ENCODE measurements at regions not wholly inside any gene's neighbourhood (a gene's known extent, or its start where the extent isn't known, plus 50 kb on each side); places are given as distances from the start of the nearest gene placed in this dataset.

GRCh38 chr4:186807808-186808629 is 84.4 kb upstream of the FAT1 start:
- Mint-ChIP-seq H3K4me1 (ENCODE audit: low read depth) (no peaks in the 10 kb centered on the region), H3K36me3 (ENCODE audit: low read depth) (no peaks in the 10 kb centered on the region)

DNA sequence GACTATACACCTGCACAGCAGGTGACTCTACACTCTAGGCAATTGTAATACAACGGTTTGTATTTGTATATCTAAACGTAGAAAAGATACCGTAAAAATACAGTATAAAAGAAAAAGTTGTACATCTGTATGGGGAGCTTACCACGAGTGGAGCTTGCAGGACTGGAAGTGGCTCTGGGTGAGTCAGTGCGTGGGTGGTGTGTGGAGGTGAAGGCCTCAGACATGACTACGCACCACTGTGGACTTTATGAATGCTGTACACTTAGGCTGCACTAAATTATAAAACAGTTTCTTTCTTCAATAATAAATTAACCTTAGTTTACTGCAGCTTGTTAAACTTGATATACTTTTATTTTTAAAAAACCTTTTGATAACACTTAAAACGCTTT is 85.0 kb upstream of the FAT1 start:
- H3K4me1 Mint-ChIP-seq (ENCODE audit: low read depth): no peaks in the 10 kb centered on the region
- H3K27me3 Mint-ChIP-seq (ENCODE audit: low read depth): no peaks in the 10 kb centered on the region
- no peaks in the 10 kb centered on the region for H3K9me3 Mint-ChIP-seq
- no peak overlapping the region for H3K4me3 Mint-ChIP-seq
- H3K27ac Mint-ChIP-seq: no peak overlapping the region
- H3K36me3 Mint-ChIP-seq (ENCODE audit: low read depth): no peaks in the 10 kb centered on the region

More at GRCh38 chr4:186807808-186808629, 84.4 kb upstream of the FAT1 start:
- Mint-ChIP-seq H3K27ac (no peak overlapping the region), H3K9me3 (no peaks in the 10 kb centered on the region), H3K27me3 (ENCODE audit: low read depth) (no peaks in the 10 kb centered on the region), H3K4me3 (no peak overlapping the region)

- no peaks in the 10 kb centered on the region for H3K4me1 Mint-ChIP-seq (ENCODE audit: low read depth)
- H3K4me3 Mint-ChIP-seq: no peak overlapping the region
- H3K27me3 Mint-ChIP-seq (ENCODE audit: low read depth): no peaks in the 10 kb centered on the region
- H3K27ac Mint-ChIP-seq: no peak overlapping the region
- no peaks in the 10 kb centered on the region for H3K9me3 Mint-ChIP-seq
- H3K36me3 Mint-ChIP-seq (ENCODE audit: low read depth): no peaks in the 10 kb centered on the region
Measured at GRCh38 chr4:186809070-186809469, 85.4 kb upstream of the FAT1 start.

DNA sequence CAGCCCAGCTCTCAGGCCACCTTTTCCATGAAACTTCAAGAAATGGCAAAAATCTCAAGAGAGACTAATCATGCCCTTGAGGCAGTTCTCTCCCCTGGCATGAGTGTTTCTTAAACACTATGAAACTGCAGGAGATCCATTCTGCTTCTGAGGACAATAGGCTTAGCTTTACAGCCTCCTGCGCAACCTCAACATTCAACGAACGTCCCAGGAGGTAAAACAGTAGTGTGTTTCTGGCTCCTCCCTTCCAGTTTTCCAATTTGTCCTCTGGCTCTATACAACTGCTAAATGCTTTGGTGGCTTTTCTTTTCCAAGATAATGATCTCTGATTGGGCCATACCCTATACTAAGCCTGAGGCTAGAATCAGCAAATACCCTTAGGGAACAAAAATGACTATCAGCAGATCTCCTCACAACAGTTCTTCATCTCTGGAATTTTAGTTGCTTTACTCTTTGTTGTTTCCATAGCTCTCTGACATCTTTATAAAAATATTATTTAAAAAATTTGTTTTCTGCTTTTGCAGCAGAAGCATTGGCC is 87.0 kb upstream of the FAT1 start:
- Mint-ChIP-seq H3K36me3 (ENCODE audit: low read depth) (no peaks in the 10 kb centered on the region), H3K27ac (no peak overlapping the region), H3K9me3 (no peaks in the 10 kb centered on the region), H3K4me1 (ENCODE audit: low read depth) (no peaks in the 10 kb centered on the region), H3K4me3 (no peak overlapping the region), H3K27me3 (ENCODE audit: low read depth) (no peaks in the 10 kb centered on the region)

- H3K27ac Mint-ChIP-seq: no peak overlapping the region
- no peaks in the 10 kb centered on the region for H3K27me3 Mint-ChIP-seq (ENCODE audit: low read depth)
- no peaks in the 10 kb centered on the region for H3K4me1 Mint-ChIP-seq (ENCODE audit: low read depth)
- H3K36me3 Mint-ChIP-seq (ENCODE audit: low read depth): no peaks in the 10 kb centered on the region
- no peak overlapping the region for H3K4me3 Mint-ChIP-seq
- no peaks in the 10 kb centered on the region for H3K9me3 Mint-ChIP-seq
Measured at GRCh38 chr4:186812592-186812991, 88.9 kb upstream of the FAT1 start.

- H3K27me3 Mint-ChIP-seq (ENCODE audit: low read depth): no peaks in the 10 kb centered on the region
- no peaks in the 10 kb centered on the region for H3K4me1 Mint-ChIP-seq (ENCODE audit: low read depth)
- no peaks in the 10 kb centered on the region for H3K9me3 Mint-ChIP-seq
- H3K4me3 Mint-ChIP-seq: no peak overlapping the region
- no peaks in the 10 kb centered on the region for H3K36me3 Mint-ChIP-seq (ENCODE audit: low read depth)
- no peak overlapping the region for H3K27ac Mint-ChIP-seq
Measured at GRCh38 chr4:186813377-186814068, 89.9 kb upstream of the FAT1 start.

- Mint-ChIP-seq H3K4me1 (ENCODE audit: low read depth) (no peaks in the 10 kb centered on the region), H3K9me3 (no peaks in the 10 kb centered on the region), H3K36me3 (ENCODE audit: low read depth) (no peaks in the 10 kb centered on the region), H3K27ac (no peak overlapping the region), H3K27me3 (ENCODE audit: low read depth) (no peaks in the 10 kb centered on the region), H3K4me3 (no peak overlapping the region)
Measured at GRCh38 chr4:186814535-186815070, 90.9 kb upstream of the FAT1 start.

DNA sequence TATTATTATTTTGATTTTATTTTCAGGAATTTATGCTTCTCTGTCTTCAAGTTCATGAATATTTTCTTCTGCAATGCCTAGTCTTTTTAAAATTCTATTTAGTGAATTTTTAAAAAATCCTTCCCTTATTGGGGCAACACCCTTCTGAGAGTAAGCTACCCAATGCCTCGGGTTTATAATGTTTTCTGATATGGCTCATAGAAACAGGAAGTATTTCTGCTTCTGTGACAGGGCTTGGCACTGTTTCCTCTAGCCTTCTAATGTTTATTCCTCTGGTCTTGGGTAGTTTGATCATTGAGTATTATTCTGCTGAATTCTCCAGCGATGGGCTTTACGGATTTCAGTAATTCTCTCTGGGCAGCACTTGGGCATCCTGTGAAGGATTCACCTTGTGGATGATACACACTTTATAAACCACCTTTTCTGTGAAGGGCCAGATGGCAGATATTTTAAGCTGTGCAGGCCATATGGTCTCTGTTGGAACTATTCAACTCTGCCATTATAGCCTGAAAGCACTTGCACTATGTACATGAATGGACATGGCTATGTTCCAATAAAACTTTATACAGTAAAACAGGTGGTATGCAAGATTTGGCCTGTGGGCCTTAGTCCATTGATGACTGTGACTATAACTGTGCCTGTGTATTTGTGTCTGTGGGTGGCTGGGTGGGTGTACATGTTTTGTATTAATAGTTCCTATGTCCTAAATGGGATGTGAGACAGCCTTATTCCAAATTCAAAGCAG is 95.9 kb upstream of the FAT1 start:
- Mint-ChIP-seq H3K4me3 (no peak overlapping the region), H3K27me3 (ENCODE audit: low read depth) (no peaks in the 10 kb centered on the region), H3K9me3 (no peaks in the 10 kb centered on the region), H3K4me1 (ENCODE audit: low read depth) (no peaks in the 10 kb centered on the region), H3K36me3 (ENCODE audit: low read depth) (no peaks in the 10 kb centered on the region), H3K27ac (no peak overlapping the region)

DNA sequence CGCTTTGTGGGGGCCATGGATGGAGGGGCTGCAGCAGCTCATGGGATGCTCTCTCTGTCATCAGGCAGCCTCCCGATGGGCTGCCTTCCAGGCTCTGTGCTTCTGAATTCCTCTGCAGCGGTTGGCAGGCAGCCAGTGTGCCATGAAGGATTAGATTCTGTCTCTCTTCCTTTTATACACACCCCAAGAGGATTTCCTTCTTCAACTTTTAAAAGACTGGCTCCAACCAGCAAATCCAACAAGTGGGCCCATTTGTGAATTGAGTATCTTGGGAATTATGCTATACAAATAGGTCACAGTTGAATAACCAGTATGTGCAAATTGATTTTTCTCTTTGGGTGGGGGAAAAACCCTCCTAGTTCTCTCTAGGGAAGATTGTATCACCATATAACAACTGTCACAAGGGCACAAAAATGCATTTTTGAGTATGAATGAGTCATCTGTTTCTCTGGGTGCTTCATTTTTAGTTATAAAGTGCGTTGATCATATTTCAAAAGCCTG is 96.8 kb upstream of the FAT1 start:
- Mint-ChIP-seq H3K4me1 (ENCODE audit: low read depth) (no peaks in the 10 kb centered on the region), H3K36me3 (ENCODE audit: low read depth) (no peaks in the 10 kb centered on the region), H3K4me3 (no peak overlapping the region), H3K27ac (no peak overlapping the region), H3K27me3 (ENCODE audit: low read depth) (no peaks in the 10 kb centered on the region), H3K9me3 (no peaks in the 10 kb centered on the region)

DNA sequence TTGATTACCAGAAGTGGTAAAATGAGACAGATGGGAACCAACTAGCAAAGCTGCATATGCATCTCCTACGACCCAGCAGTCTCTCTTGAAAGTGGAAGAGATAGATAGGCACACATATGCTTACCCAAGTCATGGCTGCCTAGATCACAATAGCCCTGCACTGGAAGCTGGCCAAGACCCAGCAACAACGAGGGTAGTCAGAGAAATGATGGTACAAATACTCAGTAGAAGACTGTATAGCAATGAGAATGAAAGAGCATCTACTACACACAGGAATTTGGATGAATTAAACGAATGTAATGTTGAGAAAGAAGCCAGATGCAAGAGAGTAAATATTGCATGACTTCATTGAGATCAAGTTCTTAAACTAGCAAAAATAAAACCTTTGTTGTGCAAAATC is 100.3 kb upstream of the FAT1 start:
- Mint-ChIP-seq H3K9me3 (no peaks in the 10 kb centered on the region), H3K4me1 (ENCODE audit: low read depth) (no peaks in the 10 kb centered on the region), H3K27me3 (ENCODE audit: low read depth) (no peaks in the 10 kb centered on the region), H3K27ac (no peak overlapping the region), H3K4me3 (no peak overlapping the region), H3K36me3 (ENCODE audit: low read depth) (no peaks in the 10 kb centered on the region)

- no peak overlapping the region for H3K4me3 Mint-ChIP-seq
- no peaks in the 10 kb centered on the region for H3K27me3 Mint-ChIP-seq (ENCODE audit: low read depth)
- no peak overlapping the region for H3K27ac Mint-ChIP-seq
Measured at GRCh38 chr4:186825069-186825468, 101.4 kb upstream of the FAT1 start.

DNA sequence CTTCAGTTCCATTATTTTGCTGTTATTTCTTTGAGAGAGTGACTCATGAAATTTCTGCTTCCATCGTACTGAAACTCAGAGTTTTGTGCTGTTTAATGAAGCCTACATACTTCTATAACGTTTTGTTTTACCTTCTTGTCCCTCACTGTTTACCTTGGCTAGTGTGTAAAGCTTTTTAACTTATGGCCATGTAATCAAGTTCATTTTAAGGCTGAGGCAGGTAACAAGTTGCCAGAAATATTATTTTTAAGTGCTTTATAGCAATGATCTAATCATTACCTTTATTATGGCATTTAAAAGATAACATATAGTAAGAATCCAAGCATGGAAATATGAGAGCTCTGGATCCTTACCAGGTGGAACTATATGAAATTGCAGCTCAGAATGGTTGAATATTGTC is 102.3 kb upstream of the FAT1 start:
- Mint-ChIP-seq H3K36me3 (ENCODE audit: low read depth) (no peaks in the 10 kb centered on the region), H3K4me3 (no peak overlapping the region), H3K4me1 (ENCODE audit: low read depth) (no peaks in the 10 kb centered on the region), H3K27me3 (ENCODE audit: low read depth) (no peaks in the 10 kb centered on the region), H3K9me3 (peaks cover 9% of the 10 kb centered on the region), H3K27ac (no peak overlapping the region)

More at GRCh38 chr4:186825069-186825468, 101.4 kb upstream of the FAT1 start:
- Mint-ChIP-seq H3K36me3 (ENCODE audit: low read depth) (no peaks in the 10 kb centered on the region), H3K4me1 (ENCODE audit: low read depth) (no peaks in the 10 kb centered on the region), H3K9me3 (peaks cover 2% of the 10 kb centered on the region)

DNA sequence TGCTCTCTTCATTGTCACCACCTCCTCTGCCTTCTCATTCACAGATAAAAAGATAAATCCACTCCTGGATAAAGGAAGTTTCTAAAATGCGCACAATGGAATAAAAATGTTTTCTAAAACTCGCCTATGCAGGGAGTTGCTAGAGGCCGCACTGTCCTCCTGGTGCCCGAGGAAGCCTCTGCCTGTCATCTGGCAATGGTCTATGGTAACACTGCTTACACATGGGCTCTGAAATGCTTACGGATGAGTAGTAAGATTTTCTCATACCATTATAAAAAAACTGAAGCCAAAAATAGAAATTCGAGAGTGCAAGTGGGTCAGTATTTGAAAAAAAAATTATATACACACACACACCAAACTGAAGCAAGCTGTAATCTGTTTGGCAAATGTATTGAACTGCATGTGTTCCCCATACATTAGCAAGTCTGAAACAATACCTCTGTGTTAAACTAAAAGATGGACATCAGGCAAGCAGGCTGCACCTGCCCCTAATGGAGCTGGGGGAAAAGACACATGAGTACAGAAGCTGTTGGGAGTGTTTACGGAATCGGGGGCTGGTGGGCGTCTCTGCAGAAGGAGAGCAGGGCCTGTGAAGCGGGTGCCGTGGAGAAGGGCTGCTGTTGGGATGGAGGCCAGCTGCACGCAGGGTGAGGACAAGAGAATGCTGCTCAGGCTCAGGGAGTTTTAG is 103.3 kb upstream of the FAT1 start:
- no peak overlapping the region for H3K4me3 Mint-ChIP-seq
- no peaks in the 10 kb centered on the region for H3K36me3 Mint-ChIP-seq (ENCODE audit: low read depth)
- no peak overlapping the region for H3K27ac Mint-ChIP-seq
- no peaks in the 10 kb centered on the region for H3K27me3 Mint-ChIP-seq (ENCODE audit: low read depth)
- no peaks in the 10 kb centered on the region for H3K4me1 Mint-ChIP-seq (ENCODE audit: low read depth)
- peaks cover 16% of the 10 kb centered on the region for H3K9me3 Mint-ChIP-seq

DNA sequence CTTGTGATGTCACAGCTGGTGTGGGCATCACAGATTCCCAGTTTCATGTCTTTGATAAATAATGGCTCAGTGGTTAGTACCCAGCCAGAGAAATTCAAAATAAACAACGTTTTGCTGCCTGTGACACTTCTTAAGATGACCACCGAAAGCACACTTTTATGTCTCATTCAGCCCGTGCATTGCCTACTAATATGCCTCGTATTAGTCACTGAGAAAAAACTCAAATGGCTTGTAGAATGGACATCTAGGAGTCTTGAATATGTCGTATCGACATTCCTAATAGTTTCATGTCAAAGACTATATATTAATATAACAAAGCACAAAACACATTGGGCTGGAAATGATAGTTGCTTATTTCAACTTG is 103.9 kb upstream of the FAT1 start:
- Mint-ChIP-seq H3K36me3 (ENCODE audit: low read depth) (no peaks in the 10 kb centered on the region), H3K4me3 (no peak overlapping the region), H3K27ac (no peak overlapping the region), H3K27me3 (ENCODE audit: low read depth) (no peaks in the 10 kb centered on the region), H3K9me3 (peaks cover 16% of the 10 kb centered on the region), H3K4me1 (ENCODE audit: low read depth) (no peaks in the 10 kb centered on the region)

Data from T-helper 1 cell treated with Interleukin-12 subunit alpha and Interleukin-12 subunit beta and Interleukin-4 antibody, amounts not matched to agents 30 μg/mL and 1 μg/mL, for 36 hours (primary cell).